K562 (cell line): ENCODE measurements at regions not wholly inside any gene's neighbourhood (a gene's known extent, or its start where the extent isn't known, plus 50 kb on each side); places are given as distances from the start of the nearest gene placed in this dataset.
"Not testable (repeated sequence)": the region's sequence is repeated elsewhere in the genome, so short reads cannot be mapped to it uniquely, and the experiment has no call there.

Experiments used
- ATAC-seq: fragments of 200-7000 bp; cut with Tn5 transposase; 3 replicates; pipeline ENCODE4 v1.9.1; 2020; ENCODE audit warnings: moderate library complexity
- BruUV-seq: library from RNA; stranded (reverse); fragments of 400-500 nt; replicated peaks from 2 replicates; lab custom pipeline; 2021; lab: Mats Ljungman, UMichigan
- CTCF ChIA-PET: fragments of 300-600 bp; formaldehyde crosslinking; extraction: SDS; loops from one replicate; lab custom pipeline; 2021; ENCODE audit warnings: low intra/inter-chr PET ratio; lab: Yijun Ruan, JAX
- POLR2A ChIA-PET: fragments of 300-600, 350-650 bp; sonication (Branson Sonifier 250); formaldehyde crosslinking; extraction: SDS; loops from one replicate; lab custom pipeline; 2021; ENCODE audit warnings: antibody characterized with exemption, inconsistent platforms; lab: Yijun Ruan, JAX
- DNase-seq, 4 experiments: peaks; one replicate each; pipeline versions ENCODE4 v3.0.0 to v3.0.0-alpha.2; 2011 to 2018; ENCODE audit warnings: low spot score in 3 of 4, mixed read lengths in 3 of 4; ENCODE audit errors: extremely low read depth in 1 of 4
- FAIRE-seq: peaks from 2 replicates; lab custom pipeline; 2011; peaks lifted over from hg19 to GRCh38; lab: Jason Lieb, UNC
- H2AFZ ChIP-seq: 2 replicates; pipeline ENCODE4 v1.6.0; 2011; ENCODE audit warnings: low read depth, low read length, control low read depth, inconsistent platforms
- H3K27ac ChIP-seq: fragments of 200-600 bp; 3 replicates; pipeline ENCODE4 v1.8.0; 2011; ENCODE audit warnings: low read depth, mild to moderate bottlenecking, control low read depth, inconsistent platforms, low read length, moderate library complexity, mixed read lengths; ENCODE audit errors: extremely low read depth
- H3K27me3 ChIP-seq, 2 experiments: fragments of 300-600 bp in 1 of 2; 2 replicates in 1 of 2; 3 replicates in 1 of 2; pipeline versions ENCODE4 v1.6.0 to v1.8.0; 2011; ENCODE audit warnings: inconsistent platforms in 2 of 2, low read length in 2 of 2, mild to moderate bottlenecking in 1 of 2, mixed read lengths in 1 of 2, moderate library complexity in 1 of 2; ENCODE audit not compliant: control insufficient read depth in 2 of 2, insufficient read depth in 2 of 2
- H3K36me3 ChIP-seq: fragments of 300-600 bp; 3 replicates; pipeline ENCODE4 v1.8.0; 2011; ENCODE audit warnings: mild to moderate bottlenecking, low read length, inconsistent platforms; ENCODE audit not compliant: control insufficient read depth, insufficient read depth
- H3K4me1 ChIP-seq, 2 experiments: fragments of 200-600 bp in 1 of 2; replicated peaks in 1 of 2; 2 replicates in 1 of 2; 3 replicates in 1 of 2; pipeline versions ENCODE4 v1.5.1 to v1.8.0; 2011; ENCODE audit warnings: inconsistent platforms in 2 of 2, low read length in 2 of 2, mild to moderate bottlenecking in 1 of 2, mixed read lengths in 1 of 2, moderate library complexity in 1 of 2; ENCODE audit not compliant: control insufficient read depth in 2 of 2, insufficient read depth in 2 of 2
- H3K4me2 ChIP-seq: 2 replicates; pipeline ENCODE4 v1.6.1; 2011; ENCODE audit warnings: low read length, control low read depth, inconsistent platforms, mixed read lengths; ENCODE audit not compliant: insufficient read depth
- H3K4me3 ChIP-seq: fragments of 200-600 bp; sonication (generic), shearing (Covaris generic); 2 replicates; pipeline ENCODE4 v1.5.1; 2016; ENCODE audit warnings: control low read depth, inconsistent platforms
- H3K79me2 ChIP-seq: fragments of 200-600 bp; 3 replicates; pipeline ENCODE4 v1.8.0; 2011; ENCODE audit warnings: low read length, inconsistent platforms; ENCODE audit not compliant: control insufficient read depth, insufficient read depth
- H3K9ac ChIP-seq, 2 experiments: 2 replicates each; pipeline versions ENCODE4 v1.6.0 to v1.6.1; 2011; ENCODE audit warnings: low read depth in 2 of 2, low read length in 2 of 2, control low read depth in 1 of 2, inconsistent platforms in 1 of 2, mild to moderate bottlenecking in 1 of 2, mixed read lengths in 1 of 2; ENCODE audit not compliant: insufficient read depth in 1 of 2
- H3K9me1 ChIP-seq: one replicate; pipeline ENCODE4 v1.6.0; 2011; ENCODE audit warnings: inconsistent platforms, mild to moderate bottlenecking, low read length, moderate library complexity; ENCODE audit not compliant: control insufficient read depth, insufficient read depth
- H3K9me3 ChIP-seq: replicated peaks from 2 replicates; pipeline ENCODE4 v1.5.1; 2011; ENCODE audit warnings: low read depth, low read length, inconsistent platforms; ENCODE audit not compliant: control insufficient read depth, insufficient read depth
- H4K20me1 ChIP-seq: replicated peaks from 2 replicates; pipeline ENCODE4 v1.6.1; 2011; ENCODE audit warnings: low read length, inconsistent platforms, mixed read lengths; ENCODE audit not compliant: control insufficient read depth, insufficient read depth
- RBM25 ChIP-seq: fragments of 200-400 bp; formaldehyde crosslinking; IDR thresholded peaks from 2 replicates; pipeline ENCODE4 v1.6.1; 2018; ENCODE audit warnings: low read length, low read depth, moderate library complexity; ENCODE audit not compliant: severe bottlenecking
- TRIM24 ChIP-seq, 2 experiments: fragments of 450-650 bp; IDR thresholded peaks; 2 replicates each; pipeline ENCODE4 v1.6.1; 2016
- TRIM28 ChIP-seq: fragments of 450-650 bp; IDR thresholded peaks from 2 replicates; pipeline ENCODE4 v1.6.1; 2017
- WGBS: fragments of 100-300 bp; shearing (Covaris generic); methylation state at CpG from one replicate; pipeline ENCODE4 v1.1.6; 2016; ENCODE audit warnings: low coverage, mixed read lengths; ENCODE audit not compliant: insufficient coverage; ENCODE audit errors: missing lambda C conversion rate; 5-methylcytosine and 5-hydroxymethylcytosine counted together
- in situ Hi-C: fragments of 300-500 bp; cut with MboI; formaldehyde crosslinking; loops from 4 replicates; pipeline ENCODE4 v1.15.0; 2018; ENCODE audit warnings: inconsistent platforms, mixed read lengths
- intact Hi-C: fragments of 100-400 bp; cut with micrococcal nuclease; formaldehyde crosslinking; loops from 2 replicates; pipeline ENCODE4 v1.14.2; 2022

GRCh38 chr6:50921378-50921777 lies 102.7 kb downstream of the TFAP2B start:
- H3K9me1 ChIP-seq, intact Hi-C loops, DNase-seq: not testable (repeated sequence)

GRCh38 chr6:50921968-50922367 lies 103.3 kb downstream of the TFAP2B start:
- in situ Hi-C loops = no loop called here
- no peaks in the 10 kb centered on the region for H3K79me2 ChIP-seq
- H4K20me1 ChIP-seq = no peaks in the 10 kb centered on the region
- CTCF ChIA-PET = no interaction called here
- H3K9ac ChIP-seq = no peak overlapping the region
- peaks cover 0 to 3% of the 10 kb centered on the region in 2 experiments; a peak in 2 of 5 replicates for H3K4me1 ChIP-seq
- H3K4me3 ChIP-seq = no peak overlapping the region
- DNase-seq (no peak), ATAC-seq (no peak), FAIRE-seq (no peak)
- peaks cover 5% of the 10 kb centered on the region; the same call in 1 of the 2 replicates for H3K9me3 ChIP-seq
- no peaks in the 10 kb centered on the region for H3K9me1 ChIP-seq
- 64% methylated on average over 4 of the region's 4 CpGs for WGBS
- no peaks in the 10 kb centered on the region for H3K27me3 ChIP-seq
- no peak overlapping the region for H3K27ac ChIP-seq
- H3K36me3 ChIP-seq = no peaks in the 10 kb centered on the region
- intact Hi-C loops = no loop called here
- TF ChIP-seq TRIM28 (peak; percentile 58; the same call in 1 of the 2 replicates), TRIM24 (IDR thresholded peaks at IDR 0.05) (no peak), RBM25 (peak; percentile 77)
- POLR2A ChIA-PET = no interaction called here
- no TSS peak for BruUV-seq
- H2AFZ ChIP-seq = no peak overlapping the region
- no peak overlapping the region for H3K4me2 ChIP-seq

More at GRCh38 chr6:50921378-50921777, 102.7 kb downstream of the TFAP2B start:
- in situ Hi-C loops, FAIRE-seq, H3K4me2 ChIP-seq, H3K4me3 ChIP-seq, H3K4me1 ChIP-seq, H3K27ac ChIP-seq, H3K36me3 ChIP-seq, H3K9me3 ChIP-seq, ATAC-seq, BruUV-seq, H2AFZ ChIP-seq, H3K9ac ChIP-seq, H4K20me1 ChIP-seq, POLR2A ChIA-PET, H3K27me3 ChIP-seq, H3K79me2 ChIP-seq, CTCF ChIA-PET: not testable (repeated sequence)
- 55% methylated on average over 7 of the region's 7 CpGs for WGBS
